ENCODE measurements at regions not wholly inside any gene's neighbourhood (a gene's known extent, or its start where the extent isn't known, plus 50 kb on each side); places are given as distances from the start of the nearest gene placed in this dataset.

GRCh38 chr9:108211411-108211955 is 644.3 kb downstream of the ACTL7B start:
- no peak for TF ChIP-seq POLR2A (IDR thresholded peaks at IDR 0.05; ENCODE audit: low read length)
- TF ChIP-seq GATA1 (IDR thresholded peaks at IDR 0.05; ENCODE audit: low read depth, low read length) = no peak

All from erythroblast (primary cell).